MCF 10A (cell line): ENCODE measurements at regions not wholly inside any gene's neighbourhood (a gene's known extent, or its start where the extent isn't known, plus 50 kb on each side); places are given as distances from the start of the nearest gene placed in this dataset.

Source experiments
- BruUV-seq: library from RNA; stranded (reverse); fragments of 400-500 nt; replicated peaks from 2 replicates; lab custom pipeline; 2021; lab: Mats Ljungman, UMichigan
- CTCF ChIA-PET: fragments of 300-600 bp; sonication (Branson Sonifier 250); formaldehyde crosslinking; extraction: SDS; loops from one replicate; lab custom pipeline; 2021; ENCODE audit warnings: antibody characterized with exemption, inconsistent platforms; lab: Yijun Ruan, JAX
- POLR2A ChIA-PET: fragments of 300-600, 350-650 bp; sonication (Branson Sonifier 250); formaldehyde crosslinking; extraction: SDS; loops from one replicate; lab custom pipeline; 2020; ENCODE audit warnings: antibody characterized with exemption, inconsistent platforms; lab: Yijun Ruan, JAX
- DNase-seq: peaks from one replicate; pipeline ENCODE4 v3.0.0-alpha.2; 2018; ENCODE audit not compliant: unreplicated experiment
- H3K27ac Mint-ChIP-seq: one replicate; pipeline ENCODE4 v1.8.0; 2022; ENCODE audit warnings: mild to moderate bottlenecking, low read depth, mixed read lengths; ENCODE audit not compliant: unreplicated experiment
- H3K27me3 Mint-ChIP-seq: one replicate; pipeline ENCODE4 v1.8.0; 2022; ENCODE audit warnings: mixed read lengths; ENCODE audit not compliant: insufficient read depth, unreplicated experiment
- H3K36me3 Mint-ChIP-seq: one replicate; pipeline ENCODE4 v1.8.0; 2022; ENCODE audit warnings: mild to moderate bottlenecking, moderate library complexity, mixed read lengths; ENCODE audit not compliant: insufficient read depth, unreplicated experiment
- H3K4me1 Mint-ChIP-seq: one replicate; pipeline ENCODE4 v1.8.0; 2022; ENCODE audit warnings: mixed read lengths; ENCODE audit not compliant: insufficient read depth, unreplicated experiment
- H3K4me3 Mint-ChIP-seq: one replicate; pipeline ENCODE4 v1.8.0; 2022; ENCODE audit warnings: mild to moderate bottlenecking, moderate library complexity, mixed read lengths; ENCODE audit not compliant: unreplicated experiment
- H3K9me3 Mint-ChIP-seq: one replicate; pipeline ENCODE4 v1.8.0; 2022; ENCODE audit warnings: mixed read lengths; ENCODE audit not compliant: unreplicated experiment
- intact Hi-C: fragments of 100-400 bp; cut with micrococcal nuclease; formaldehyde crosslinking; loops from 2 replicates; pipeline ENCODE4 v1.14.1; 2022
- TF ChIP-seq, protein P1 (sequence below): fragments of 200-600 bp; IDR thresholded peaks from one replicate; pipeline ENCODE4 v1.8.0; 2022; ENCODE audit warnings: antibody characterized with exemption, mild to moderate bottlenecking; ENCODE audit not compliant: unreplicated experiment

DNA sequence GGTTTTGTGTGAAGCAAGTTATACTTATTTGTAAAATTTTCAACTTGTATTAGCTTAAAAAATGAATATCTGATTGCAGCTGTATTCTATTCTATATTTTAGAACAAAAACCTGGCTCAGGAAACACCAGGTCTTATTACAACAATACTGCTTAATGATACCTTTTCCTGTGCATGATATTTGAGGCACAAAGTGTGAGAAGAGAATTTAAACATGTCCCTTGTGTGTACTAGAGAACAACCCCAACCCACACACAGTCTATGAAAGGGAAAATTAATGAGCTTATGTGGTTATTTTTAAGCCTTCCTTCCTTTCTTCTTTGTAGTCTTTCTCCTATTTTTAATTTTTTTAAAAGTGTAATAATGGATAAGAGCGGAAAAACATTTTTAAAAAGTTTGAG is 122.6 kb upstream of the MON1B start:
- ChIA-PET CTCF (interaction anchor here (0.5 to 1.3 kb wide), 2 partner anchors 103 to 431 kb away, joined by 4 read pairs; no protein-coding TSS in a partner anchor), POLR2A (interaction anchor here (1.0 kb wide), 1 partner anchor 8 kb away, joined by 3 read pairs; no protein-coding TSS in a partner anchor)
- H3K4me3 Mint-ChIP-seq = no peak overlapping the region
- H3K36me3 Mint-ChIP-seq = no peaks in the 10 kb centered on the region
- no peak overlapping the region for H3K27ac Mint-ChIP-seq
- no peaks in the 10 kb centered on the region for H3K27me3 Mint-ChIP-seq
- TF ChIP-seq, protein P1, sequence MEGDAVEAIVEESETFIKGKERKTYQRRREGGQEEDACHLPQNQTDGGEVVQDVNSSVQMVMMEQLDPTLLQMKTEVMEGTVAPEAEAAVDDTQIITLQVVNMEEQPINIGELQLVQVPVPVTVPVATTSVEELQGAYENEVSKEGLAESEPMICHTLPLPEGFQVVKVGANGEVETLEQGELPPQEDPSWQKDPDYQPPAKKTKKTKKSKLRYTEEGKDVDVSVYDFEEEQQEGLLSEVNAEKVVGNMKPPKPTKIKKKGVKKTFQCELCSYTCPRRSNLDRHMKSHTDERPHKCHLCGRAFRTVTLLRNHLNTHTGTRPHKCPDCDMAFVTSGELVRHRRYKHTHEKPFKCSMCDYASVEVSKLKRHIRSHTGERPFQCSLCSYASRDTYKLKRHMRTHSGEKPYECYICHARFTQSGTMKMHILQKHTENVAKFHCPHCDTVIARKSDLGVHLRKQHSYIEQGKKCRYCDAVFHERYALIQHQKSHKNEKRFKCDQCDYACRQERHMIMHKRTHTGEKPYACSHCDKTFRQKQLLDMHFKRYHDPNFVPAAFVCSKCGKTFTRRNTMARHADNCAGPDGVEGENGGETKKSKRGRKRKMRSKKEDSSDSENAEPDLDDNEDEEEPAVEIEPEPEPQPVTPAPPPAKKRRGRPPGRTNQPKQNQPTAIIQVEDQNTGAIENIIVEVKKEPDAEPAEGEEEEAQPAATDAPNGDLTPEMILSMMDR = no peak
- BruUV-seq = no TSS peak
- H3K4me1 Mint-ChIP-seq = peaks cover 4% of the 10 kb centered on the region
- intact Hi-C loops = no loop called here
- DNase-seq = no peak
- H3K9me3 Mint-ChIP-seq = no peaks in the 10 kb centered on the region

DNA sequence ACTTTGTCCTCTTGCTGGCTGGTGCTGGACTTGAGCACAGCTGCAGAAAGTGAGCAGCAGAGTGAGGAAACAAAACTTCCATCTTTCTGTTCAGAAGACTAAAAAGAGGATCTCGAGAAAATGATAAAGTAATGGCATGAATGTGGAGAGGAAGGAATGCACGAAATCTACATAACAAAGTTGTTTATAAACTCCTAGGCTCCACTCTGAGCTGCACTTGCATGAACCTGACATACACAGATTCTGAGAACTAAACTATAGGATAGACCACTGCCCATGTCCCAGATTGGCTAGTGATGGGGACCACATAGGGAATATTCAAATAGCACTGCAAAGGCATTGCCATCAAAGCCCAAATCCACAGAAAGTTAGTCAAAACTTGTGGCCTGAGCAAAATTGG is 121.1 kb upstream of the MON1B start:
- no peaks in the 10 kb centered on the region for H3K27me3 Mint-ChIP-seq
- H3K27ac Mint-ChIP-seq = no peak overlapping the region
- no peaks in the 10 kb centered on the region for H3K9me3 Mint-ChIP-seq
- TF ChIP-seq, protein P1 = no peak
- POLR2A ChIA-PET = no interaction called here
- no TSS peak for BruUV-seq
- no peak for DNase-seq
- H3K36me3 Mint-ChIP-seq = no peaks in the 10 kb centered on the region
- CTCF ChIA-PET = no interaction called here
- intact Hi-C loops = no loop called here
- H3K4me3 Mint-ChIP-seq = no peak overlapping the region
- no peaks in the 10 kb centered on the region for H3K4me1 Mint-ChIP-seq

DNA sequence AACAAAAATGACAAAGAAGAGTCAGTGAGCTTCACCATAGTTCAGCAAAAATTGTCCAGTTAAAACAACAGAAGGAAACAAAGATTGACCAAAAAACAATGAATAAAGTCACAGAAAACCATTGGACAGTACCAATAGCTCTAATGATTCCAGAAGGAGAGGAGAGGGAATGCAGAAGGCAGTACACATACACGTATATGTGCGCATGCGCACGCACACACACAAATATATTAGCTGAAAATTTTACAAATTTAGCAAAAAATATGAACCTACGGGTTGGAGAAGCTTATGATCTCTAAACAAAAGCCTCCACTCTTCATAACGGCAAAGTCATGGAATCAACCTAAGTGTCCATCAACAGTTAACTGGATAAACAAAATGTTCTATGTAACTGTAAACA is 120.3 kb upstream of the MON1B start:
- POLR2A ChIA-PET = interaction anchor here (0.7 kb wide), 1 partner anchor 444 kb away, joined by 3 read pairs; no protein-coding TSS in a partner anchor
- Mint-ChIP-seq H3K36me3 (no peaks in the 10 kb centered on the region), H3K4me1 (no peaks in the 10 kb centered on the region), H3K9me3 (no peaks in the 10 kb centered on the region), H3K4me3 (no peak overlapping the region), H3K27ac (no peak overlapping the region), H3K27me3 (no peaks in the 10 kb centered on the region)
- intact Hi-C loops = no loop called here
- CTCF ChIA-PET = interaction anchor here (0.5 to 1.8 kb wide), 3 partner anchors 14 to 100 kb away, joined by 3 to 6 read pairs (median 3); no protein-coding TSS in a partner anchor
- BruUV-seq = no TSS peak
- TF ChIP-seq, protein P1 = no peak
- DNase-seq = no peak

DNA sequence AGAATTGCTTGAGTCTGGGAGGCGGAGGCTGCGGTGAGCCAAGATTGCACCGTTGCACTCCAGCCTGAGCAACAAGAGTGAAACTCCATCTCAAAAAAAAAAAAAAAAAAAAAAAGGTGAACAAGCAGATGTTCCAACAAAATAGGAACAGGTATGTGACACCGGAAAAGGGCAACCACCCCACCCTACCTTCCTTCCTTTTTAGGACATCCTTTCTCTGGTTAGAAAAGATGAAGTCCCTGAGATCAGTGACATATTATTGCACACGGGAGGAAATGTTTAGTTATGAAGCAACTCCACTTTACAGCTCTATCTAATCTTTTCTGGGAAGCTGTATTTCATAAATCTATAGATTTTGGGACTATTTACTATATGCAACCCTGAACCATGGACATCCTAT is 114.2 kb upstream of the MON1B start:
- no peak overlapping the region for H3K4me3 Mint-ChIP-seq
- no peaks in the 10 kb centered on the region for H3K4me1 Mint-ChIP-seq
- ChIA-PET CTCF (interaction anchor here (0.6 kb wide), 2 partner anchors 707 to 1287 kb away, joined by 3 read pairs; no protein-coding TSS in a partner anchor), POLR2A (interaction anchor here (1.1 kb wide), 1 partner anchor 9 kb away, joined by 3 read pairs; no protein-coding TSS in a partner anchor)
- no peaks in the 10 kb centered on the region for H3K27me3 Mint-ChIP-seq
- H3K9me3 Mint-ChIP-seq = no peaks in the 10 kb centered on the region
- H3K36me3 Mint-ChIP-seq = no peaks in the 10 kb centered on the region
- intact Hi-C loops = no loop called here
- TF ChIP-seq, protein P1 = no peak
- H3K27ac Mint-ChIP-seq = no peak overlapping the region
- DNase-seq = no peak
- BruUV-seq = no TSS peak
